ENCODE measurements at regions not wholly inside any gene's neighbourhood (a gene's known extent, or its start where the extent isn't known, plus 50 kb on each side); places are given as distances from the start of the nearest gene placed in this dataset.

DNA sequence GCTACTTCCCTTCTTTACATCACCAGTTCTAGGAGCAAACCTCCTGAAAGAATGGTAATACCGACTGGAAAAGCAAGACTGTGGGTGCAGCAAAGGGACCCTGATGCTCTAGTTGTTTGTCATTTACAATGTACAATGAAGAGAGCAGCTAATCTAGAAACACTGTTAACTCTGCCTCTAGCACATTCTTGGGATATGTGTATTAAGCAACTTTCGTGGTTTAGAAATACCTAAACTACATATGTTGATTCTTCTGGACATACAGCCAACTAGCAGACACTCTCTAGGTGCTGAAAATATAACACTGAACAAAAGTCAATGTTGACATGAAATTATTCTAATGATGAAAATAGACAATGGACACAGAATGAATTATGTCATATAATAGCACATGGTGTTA lies 440.3 kb upstream of the MC4R start:
- DNase-seq, result no peak

DNA sequence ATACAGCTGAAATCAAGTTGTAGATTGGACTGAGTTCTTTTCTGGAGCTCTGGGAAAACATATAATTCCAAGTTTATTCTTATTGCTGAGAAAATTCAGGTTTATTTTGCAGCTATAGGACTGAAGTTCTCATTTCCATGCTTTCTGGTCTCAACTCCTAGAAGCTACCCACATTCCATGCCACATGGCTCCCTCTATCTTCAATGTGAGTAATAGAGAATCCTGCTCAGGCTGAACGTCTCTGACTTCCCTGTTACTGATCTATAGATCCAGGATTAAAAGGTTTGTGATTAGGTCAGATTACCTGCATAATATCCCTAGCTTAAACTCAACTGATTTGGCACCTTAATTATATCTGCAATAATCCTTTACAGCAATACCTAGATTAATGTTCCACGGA lies 453.8 kb upstream of the MC4R start:
- DNase-seq, result no peak

DNA sequence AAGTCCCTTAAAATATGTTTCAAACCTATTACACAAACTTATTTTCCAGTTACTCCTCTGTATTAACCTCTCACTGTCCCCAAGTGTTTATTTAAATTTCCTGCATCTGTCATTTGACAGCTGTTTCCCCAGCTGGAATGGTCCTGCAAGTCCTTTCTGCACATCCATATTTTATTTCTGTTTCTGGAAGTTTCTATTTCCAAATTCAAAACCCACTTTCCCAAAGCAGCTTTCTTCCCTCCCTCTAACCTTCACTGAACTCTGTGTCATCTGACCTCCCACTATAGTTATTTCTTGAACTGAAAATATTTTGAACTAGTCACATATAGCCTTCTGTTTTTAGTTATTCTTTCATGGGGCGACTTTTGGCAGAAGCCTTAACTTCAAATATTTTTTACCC lies 459.4 kb upstream of the MC4R start:
- DNase-seq, result no peak

DNA sequence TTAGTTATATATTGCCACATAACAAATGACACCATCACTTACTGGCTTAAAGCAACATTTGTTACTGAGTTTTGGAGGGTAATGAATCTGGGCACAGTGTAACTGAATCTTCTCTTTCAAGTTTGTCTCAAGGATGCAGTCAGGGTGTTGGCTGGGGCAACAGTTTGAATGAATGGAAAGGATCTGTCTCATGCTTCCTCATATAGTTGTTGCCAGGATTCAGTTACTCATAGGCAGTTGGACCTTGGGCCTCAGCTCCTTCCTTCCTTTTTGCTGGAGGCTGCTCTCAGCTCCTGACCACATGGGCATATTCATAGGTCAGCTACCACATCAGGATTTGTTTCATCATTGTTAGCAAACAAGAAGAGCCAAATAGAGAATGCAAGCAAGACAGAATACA lies 466.1 kb upstream of the MC4R start:
- DNase-seq, result no peak

DNA sequence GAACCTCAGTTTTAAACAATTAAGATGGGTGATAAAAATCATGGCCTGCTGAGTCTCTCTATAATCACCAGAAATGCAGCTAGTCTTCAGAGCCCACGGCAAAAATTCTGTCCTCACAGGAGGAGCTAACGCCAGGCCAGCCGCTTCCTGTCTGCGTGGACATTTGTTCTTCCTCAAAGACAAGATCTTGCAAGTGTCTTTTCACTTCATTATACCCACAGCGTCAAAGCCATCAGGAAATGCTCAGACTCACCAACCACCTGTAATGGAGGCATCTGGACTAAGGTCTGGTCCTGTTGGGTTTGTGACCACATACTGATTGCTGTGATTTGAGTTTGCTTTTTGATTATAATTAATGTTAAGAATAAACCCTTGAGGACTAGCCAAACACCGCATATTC lies 473.8 kb upstream of the MC4R start:
- DNase-seq, result peak in 1 of 6 experiments; percentile 0

DNA sequence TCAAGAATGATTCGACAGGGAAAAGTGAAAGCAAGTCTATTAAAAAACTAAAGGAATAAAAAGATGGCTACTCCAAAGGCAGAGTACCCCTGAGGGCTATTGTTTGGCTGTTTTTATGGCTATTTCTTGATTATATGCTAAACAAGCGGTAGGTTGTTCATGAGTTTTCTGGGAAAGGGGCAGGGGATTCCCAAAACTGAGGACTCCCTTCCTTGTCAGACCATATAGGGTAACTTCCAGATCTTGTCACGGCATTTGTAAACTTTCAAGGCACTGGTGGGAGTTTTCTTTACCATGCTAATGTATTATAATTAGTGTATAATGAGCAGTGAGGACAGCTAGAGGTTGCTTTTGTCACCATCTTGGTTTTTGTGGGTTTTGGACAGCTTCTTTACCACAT lies 474.9 kb upstream of the MC4R start:
- no peak for DNase-seq

DNA sequence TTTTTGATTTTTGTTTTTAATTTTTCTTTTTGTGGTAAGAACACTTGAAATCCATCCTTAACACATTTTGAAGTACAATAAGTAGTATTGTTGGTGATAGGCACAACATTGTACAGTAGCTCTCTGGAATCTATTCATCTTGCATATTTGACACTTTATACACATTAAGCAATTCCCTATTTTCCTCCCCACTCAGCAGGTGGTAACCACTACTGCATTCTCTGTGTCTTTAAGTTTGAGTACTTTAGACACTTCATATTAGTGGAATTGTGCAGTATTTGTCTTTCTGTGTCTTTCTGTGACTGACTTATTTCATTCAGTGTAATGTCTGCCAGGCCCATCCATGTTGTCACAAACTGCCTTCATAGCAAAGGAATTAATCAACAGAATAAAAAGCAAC lies 471.7 kb upstream of the CDH20 start:
- no peak for DNase-seq

DNA sequence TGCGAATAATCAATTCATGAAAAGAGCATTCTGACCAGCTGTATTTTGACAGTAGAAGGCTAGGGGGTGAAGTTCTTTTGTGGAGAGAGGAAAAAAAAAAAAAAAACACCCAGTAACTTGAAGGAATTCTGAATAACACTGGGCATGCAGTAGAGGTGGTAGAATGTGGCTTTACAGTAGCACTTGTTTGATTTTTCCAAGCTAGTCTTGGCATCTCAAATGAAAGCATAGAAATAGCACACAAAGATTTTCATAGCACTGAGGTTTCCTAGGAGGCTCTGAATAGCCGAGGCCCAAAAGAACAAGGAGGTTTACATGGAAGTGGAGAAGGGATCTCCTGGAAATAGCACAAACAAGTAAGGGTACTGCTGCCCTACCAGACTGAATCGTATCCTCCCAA lies 470.2 kb upstream of the CDH20 start:
- DNase-seq, result no peak

DNA sequence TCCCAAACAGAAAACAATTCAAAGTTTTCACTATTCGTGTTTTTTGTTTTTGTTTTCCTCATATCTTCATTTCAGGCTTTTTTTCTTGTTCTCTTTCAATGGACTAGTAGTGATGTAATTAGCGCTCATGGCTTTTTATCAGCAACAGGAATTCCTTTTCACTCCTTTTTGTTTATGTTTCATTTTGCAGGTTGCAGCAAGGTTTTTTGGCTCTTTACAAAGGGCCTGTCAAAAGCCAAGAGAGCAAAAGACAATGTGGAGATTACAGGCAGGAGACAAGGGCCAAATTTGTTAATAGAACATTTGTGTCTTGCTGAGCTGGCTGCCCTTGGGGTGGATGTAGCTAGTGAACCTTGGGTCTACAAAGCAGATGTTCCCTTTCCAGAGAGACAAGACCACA lies 467.4 kb upstream of the CDH20 start:
- DNase-seq, result no peak

DNA sequence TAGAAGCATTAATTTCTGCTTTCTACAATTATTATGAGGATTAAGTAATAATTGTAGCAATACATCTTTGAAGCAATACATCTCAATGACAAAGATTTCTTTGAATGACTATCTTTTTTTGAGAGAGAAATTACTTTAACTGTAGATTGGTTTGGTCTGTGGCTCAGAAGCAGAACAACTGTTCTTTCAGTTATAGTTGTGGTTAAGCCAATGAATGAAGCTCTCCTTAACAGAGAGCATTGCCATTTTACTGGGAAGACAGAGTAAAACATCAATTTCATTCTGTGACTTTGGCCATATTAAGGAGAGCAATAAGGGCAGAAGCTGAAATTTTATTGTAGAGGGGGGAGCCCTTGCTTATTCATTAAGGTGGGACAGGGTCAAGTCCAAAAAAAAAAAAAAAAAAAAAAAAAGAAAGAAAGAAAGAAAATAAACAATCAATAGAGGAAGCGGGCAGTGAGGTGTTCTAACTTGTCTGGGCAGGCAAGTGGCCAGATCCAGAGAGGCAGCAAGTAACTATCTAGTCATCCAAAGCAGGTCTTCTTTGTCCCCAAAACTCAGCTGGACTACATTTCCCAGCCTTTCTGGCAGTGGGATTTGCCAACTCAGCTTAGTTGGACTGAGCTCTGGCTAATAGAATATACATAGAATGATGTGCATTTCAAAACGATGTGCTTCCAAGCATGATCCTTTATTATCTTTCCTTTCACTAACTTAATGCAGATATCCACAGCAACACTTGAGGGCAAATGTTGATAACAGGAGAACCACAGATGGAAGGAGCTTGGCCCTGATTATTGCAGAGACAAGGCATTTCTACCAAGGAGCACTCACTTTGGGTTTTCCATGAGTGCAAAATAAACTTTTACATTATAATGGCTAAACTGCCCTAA lies 462.7 kb upstream of the CDH20 start:
- no peak for DNase-seq

DNA sequence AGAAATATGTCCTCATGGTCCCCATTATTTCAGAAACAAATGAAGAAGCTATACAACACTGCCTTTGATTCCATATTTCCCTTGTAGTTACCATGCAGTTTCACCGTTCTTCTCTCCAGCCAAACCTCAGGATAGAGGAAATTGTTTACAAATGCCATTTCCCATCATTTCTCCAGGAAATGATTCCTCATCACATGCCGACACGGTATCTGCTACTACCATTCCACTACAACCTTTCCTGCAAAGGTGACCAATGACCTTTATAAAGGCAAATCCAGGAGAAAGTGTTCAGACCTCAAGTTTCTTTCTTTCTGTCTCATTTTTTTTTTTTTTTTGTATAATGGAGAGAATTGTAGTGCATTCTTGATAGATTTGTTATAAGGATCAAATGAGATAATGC lies 460.8 kb upstream of the CDH20 start:
- DNase-seq, result no peak

DNA sequence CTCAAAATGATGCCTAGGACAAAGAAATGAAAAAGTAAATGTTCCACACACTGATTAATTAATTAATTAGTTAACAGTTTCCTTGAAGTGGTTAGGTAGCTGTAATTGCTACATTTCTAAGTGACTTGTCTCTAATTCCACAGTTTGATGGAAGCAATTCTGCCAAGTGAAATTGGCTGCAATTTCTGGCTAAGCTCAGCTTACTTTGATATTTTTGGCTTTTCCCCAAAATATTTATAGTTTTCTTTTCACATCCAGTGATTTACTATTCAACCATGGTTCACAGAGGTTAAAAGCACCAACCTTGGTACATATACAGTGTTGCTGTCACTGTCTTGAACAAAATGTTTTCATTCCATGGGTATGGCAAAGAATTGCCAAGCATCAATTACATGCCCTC lies 459.5 kb upstream of the CDH20 start:
- DNase-seq, result peak in 1 of 6 experiments; percentile 0

DNA sequence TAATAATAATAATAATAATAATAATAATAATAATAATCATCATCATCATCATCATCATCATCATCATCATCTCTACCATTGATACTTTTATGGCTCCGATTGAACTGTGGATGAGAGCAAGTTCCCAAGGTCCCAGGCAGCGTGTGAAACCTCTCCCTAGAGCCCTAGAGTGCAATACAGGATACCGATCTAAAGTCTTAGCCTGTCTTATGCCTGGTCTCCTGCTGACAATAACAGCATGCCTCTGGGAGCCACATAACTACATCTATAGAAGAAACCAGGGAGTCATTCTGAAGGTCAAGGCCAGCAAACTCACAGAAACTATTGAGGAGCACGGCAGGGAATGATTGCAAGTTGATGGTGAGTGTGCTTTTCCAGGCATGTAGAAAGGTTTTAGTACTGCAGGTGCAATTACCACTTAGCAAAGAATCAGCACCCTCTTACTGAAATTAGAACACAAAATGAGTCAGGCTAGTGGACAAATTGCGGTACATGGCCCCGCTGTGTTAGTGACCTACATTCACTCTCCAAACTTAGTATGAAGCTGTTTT lies 457.2 kb upstream of the CDH20 start:
- no peak for DNase-seq

DNA sequence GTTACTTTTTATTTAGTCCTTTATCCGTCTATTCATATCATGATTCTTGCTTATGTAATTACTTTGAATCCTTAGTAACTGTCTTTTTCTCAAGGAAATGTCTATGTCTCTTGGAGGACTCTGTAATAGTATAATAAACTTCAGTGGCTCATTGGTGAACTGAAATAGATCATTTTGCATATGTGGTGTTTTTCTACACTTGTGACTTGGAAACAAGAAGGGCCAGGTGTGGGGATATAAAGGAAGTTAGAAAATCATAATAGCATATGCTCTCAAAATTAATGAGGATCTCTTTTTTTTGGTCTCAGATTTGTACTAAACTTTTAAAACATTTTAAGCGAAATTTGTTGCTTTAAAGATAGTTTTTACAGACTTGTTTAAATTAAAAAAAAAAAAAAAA lies 453.0 kb upstream of the CDH20 start:
- no peak for DNase-seq

DNA sequence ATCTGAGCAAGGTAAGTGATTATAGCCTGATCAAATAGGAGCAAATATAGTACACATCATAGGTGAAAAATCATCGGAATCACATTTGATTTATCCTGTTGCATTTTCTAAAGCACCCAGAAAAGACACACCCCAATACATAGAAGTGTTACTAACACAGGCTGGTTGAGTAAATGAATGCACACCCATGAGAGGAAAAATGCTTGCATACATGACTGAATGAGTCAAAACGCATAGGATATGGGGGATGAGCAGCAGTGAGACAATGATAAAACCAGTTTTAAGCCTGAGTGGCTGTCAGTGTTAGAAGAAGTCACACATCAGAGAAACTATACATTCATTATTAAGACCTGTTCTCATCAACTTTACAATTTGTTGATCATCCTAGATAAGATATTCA lies 449.6 kb upstream of the CDH20 start:
- no peak for DNase-seq

DNA sequence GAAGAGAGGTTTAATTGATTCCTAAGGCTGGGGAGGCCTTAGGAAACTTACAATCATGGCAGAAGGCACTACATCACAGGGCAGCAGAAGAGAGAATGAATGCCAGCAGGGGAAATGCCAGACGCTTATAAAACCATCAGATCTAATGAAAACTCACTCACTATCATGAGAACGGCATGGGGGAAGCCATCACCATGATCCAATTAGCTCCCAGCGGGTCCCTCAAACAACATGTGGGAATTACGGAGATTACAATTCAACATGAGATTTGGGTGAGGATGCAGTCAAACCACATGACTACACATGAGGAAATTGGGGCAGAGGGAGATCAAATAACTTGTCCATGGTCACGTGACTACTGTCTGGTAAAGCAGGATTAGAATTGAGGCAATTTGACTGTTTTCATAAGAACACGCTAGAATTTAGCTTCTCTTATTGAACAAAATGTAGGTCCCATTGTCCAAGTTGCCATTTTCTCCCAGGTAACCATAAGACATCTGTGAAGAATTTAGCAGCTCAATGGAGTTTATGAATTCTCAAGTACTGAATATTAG lies 445.1 kb upstream of the CDH20 start:
- DNase-seq, result no peak

DNA sequence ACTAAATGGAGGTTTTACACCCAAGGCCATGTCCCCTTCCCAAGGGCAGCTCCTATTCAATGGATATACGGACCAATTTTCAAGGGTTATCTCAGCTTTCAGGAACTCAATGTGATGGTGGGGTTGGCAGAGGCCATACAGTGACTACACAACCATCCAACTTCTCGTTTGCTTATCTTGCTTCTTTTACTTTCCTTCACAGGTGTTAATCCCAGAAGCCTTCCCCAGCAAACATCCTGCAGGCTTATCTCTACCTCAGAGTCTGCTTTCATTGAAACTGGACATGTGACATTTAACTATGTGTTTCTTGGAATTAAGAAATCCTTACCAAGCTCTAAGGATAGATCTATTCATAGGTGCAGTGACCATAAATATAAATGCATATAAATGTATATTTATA lies 443.8 kb upstream of the CDH20 start:
- no peak for DNase-seq

DNA sequence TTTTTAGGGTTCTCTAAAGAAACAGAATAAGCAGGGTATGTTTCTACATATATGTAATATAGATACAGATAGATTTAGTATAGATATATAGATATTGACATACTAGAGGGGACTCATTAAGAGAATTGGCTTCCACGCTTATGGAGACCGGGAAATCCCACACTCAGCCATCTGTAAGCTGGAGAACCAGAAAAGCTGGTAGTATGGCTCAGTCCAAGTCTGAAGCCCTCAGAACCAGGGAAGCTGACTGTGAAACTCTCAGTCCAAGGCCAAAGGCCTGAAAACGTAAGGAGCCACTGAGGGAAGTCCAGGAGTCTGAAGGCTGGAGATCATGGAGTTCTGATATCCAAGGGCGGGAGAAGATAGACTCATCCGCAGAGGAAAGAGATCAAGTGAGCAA lies 441.3 kb upstream of the CDH20 start:
- DNase-seq, result no peak

DNA sequence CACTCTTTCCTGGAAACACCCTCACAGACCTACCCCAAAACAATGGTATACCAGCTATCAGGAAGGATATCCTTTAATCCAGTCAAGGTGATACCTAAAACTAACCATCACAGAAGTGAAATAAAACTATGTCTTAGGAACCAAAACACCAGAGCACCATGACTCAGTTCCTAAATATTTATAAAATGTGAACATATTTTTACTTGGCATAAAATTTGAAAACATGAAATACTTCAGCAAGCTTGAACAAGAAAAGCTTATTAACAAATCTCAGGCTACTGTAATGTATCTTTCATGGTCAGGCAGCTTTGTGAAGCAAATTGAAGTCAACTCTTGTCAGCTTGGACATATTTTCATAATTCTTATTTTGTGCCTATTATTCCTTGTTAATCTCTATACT lies 440.8 kb upstream of the CDH20 start:
- DNase-seq, result no peak

DNA sequence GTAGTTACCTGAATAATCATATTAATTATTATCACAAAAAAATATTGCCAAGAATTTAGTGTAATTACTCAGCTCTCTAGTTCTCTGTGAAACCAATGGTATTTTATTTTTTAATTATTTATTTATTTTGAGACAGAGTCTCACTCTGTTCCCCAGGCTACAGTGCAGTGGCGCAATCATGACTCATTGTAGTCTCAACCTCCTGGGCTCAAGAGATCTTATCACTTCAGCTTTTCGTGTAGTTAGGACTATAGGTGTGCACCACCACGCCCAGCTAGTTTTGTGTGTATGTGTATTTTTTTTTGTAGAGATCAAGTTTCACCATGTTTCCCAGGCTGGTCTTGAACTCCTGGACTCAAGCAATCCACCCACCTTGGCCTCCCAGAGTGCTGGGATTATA lies 440.4 kb upstream of the CDH20 start:
- no peak for DNase-seq

DNA sequence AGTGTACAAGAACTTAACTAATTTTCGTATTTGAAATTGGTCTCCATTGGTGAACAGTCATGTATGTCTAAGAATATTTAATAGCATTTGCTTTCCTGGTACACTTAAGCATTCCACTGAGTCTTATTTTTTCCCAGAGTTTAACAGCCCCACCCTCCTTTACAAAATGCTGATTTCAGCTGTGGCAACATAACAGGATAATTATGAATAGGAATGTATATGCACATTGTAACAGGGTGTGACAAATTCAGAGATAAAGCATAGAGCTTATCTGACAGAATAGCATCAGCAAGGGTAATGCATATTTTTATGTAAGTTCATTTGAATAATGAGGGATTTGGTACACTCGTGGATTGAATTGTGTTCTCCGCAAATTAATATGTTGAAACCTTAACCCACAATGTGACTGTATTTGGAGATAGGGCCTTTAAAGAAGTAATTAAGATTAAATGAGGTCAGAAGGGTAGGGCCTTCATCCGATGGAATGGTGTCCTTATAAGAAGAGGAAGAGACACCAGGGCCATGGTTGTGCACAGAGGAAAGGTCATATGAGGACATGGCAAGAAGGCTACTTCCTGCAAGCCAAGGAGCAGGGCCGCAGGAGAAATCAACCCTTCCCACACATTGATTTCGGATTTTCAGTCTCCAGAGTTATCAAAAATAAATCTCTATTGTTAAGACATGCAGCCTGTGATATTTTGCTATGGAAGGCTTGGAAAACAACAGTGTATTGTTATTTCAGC lies 439.7 kb upstream of the CDH20 start:
- DNase-seq, result no peak

DNA sequence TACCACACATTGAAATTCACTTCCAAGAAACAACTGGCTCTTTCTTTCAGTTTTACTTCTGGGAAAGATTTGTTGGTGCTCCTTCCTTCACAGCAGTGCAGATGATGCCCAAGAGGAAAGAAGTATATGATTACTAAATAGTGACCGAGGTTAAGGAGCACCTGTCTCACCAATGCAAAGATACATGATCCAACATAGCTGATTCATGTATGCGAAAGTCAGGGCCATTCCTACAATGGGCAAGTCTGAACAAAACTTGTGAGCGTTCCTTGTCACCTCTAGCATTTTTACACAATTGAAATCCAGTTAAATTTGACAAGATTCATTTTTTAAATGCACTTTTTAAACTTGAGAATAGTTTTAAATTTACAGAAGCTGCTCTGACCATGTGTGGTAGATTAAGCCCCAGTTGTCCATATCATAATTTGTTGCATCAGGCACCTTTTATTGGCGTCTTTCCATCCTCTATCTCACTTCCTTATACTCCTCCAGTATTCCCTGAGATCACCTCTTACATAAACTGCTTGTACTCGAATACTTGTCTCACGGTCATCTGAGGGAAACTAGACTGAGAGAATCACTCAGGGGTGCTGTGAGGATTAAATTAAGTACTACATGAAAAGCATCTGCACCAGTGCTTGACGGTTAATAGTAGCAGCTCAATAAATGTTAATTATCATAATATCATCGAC lies 438.8 kb upstream of the CDH20 start:
- no peak for DNase-seq

DNA sequence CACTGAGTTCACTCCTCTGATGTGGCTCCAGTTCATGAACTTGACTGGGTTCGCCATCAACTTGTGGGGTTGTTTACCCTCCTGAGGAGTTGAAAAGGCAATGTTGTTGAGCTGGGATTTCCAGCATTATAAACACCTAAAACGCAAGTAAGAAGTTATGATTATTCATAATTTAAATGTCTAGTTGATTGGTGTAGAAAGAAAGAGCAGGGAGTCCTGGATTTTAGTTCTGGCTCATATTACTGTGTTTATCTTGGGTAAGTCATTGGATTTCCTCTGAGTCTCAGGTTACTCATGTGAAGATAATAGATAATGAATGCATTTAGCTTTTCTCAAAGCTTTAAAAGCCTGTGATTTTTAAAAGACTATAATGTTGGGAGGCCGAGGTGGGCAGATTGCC lies 438.0 kb upstream of the CDH20 start:
- no peak for DNase-seq
